ENCODE measurements at regions not wholly inside any gene's neighbourhood (a gene's known extent, or its start where the extent isn't known, plus 50 kb on each side); places are given as distances from the start of the nearest gene placed in this dataset.

- no peak for TF ChIP-seq CTCF (IDR thresholded peaks at IDR 0.05)
- TF ChIP-seq NFYB (CRISPR knock-in tag; conservative IDR thresholded peaks at IDR 0.05; ENCODE audit: low read depth), result no peak
- TF ChIP-seq ZNF512 (CRISPR knock-in tag; IDR thresholded peaks at IDR 0.05; ENCODE audit: borderline replicate concordance), result no peak
- TF ChIP-seq NR2C2 (CRISPR knock-in tag; IDR thresholded peaks at IDR 0.05), result no peak
Measured at GRCh38 chr15:56817321-56818080, 84.2 kb upstream of the ZNF280D start.

Measured in WTC11 (cell line).